ENCODE measurements at regions not wholly inside any gene's neighbourhood (a gene's known extent, or its start where the extent isn't known, plus 50 kb on each side); places are given as distances from the start of the nearest gene placed in this dataset.
"Not testable (repeated sequence)": the region's sequence is repeated elsewhere in the genome, so short reads cannot be mapped to it uniquely, and the experiment has no call there.

DNA sequence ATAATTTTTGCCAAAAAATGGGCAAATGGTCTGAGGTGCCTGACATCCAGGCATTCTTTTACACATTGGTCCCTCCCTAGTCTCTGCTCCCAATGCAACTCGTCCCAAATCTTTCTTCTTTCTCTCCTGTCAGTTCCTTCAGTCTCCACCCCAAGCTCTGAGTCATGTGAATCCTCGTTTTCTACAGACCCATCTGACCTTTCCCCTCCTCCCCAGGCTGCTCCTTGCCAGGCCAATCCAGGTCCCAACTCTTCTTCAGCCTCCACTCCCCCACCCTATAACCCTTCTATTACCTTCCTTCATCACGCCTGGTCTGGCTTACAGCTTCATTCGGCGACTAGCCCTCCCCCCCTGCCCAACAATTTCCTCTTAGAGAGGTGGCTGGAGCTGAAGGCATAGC lies 55.3 kb downstream of the BBS10 start:
- DNase-seq (ENCODE audit: low read depth): not testable (repeated sequence)

DNA sequence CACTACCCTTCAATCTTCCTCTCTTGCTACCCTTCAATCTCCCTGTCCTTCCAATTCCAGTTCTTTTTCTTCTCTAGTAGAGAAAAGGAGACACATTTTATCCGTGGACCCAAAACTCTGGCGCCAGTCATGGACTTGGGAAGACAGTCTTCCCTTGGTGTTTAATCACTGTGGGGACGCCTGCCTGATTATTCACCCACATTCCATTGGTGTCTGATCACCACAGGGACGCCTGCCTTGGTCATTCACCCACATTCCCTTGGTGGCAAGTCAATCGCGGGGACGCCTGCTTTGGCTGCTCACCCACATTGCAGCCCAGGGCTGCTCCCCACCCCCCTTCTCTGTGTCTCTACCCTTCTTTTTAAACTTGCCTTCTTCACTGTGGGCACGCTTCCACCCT lies 55.9 kb downstream of the BBS10 start:
- DNase-seq (ENCODE audit: low read depth): not testable (repeated sequence)

DNA sequence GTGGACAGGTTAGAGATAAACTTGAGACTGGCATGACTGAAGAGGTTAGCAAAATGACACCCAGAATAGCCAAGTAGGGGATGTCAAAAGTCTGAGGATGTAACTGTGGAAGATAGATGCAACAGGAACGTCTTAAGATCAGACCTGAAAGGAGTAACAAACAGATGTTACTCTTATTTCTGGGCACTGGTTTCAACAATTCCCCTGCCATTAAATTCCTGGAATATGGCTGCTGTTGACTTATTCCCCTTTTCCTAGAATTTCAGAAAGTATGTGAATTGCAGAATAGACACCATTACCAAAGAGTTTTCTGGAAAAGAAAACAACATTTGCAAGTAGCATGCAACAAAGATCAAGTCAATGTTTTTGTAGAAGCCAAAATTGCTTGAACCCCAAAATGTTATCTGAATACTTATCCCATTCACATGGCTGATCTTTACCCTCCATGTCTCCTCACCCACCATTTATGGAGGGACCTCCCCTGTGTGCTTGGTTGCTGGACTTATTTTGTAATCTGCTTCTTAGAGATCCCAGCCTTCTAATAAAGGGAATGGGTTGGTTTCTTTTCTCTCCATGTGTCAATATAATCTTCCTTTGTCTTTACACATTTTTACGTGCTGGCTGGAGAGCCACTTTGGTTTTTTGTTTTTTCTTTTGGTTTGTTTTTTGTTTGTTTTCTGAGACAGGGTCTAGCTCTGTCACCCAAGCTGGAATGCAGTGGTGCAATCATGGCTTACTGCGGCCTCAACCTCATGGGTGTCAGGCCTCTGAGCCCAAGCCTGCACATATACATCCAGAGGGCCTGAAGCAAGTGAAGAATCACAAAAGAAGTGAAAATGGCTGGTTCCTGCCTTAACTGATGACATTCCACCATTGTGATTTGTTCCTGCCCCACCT lies 57.0 kb downstream of the BBS10 start:
- DNase-seq (ENCODE audit: low read depth): no peak

DNA sequence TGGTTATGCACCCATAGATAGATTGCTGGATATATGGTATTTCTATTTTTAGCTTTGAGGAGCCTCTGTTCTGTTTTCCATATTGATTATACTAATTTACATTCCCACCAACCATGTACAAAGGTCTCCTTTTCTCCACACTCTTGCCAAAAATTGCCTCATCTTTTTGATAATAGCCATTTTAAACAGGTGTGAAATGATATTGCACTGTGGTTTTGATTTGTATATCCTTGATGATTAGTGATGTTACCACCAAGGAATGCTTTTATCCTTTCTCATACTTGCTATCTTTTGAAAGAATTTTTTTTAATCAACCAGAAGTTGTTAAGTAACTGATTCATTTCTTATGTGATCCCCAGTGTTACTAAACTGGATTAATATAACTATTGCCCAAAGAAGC lies 60.0 kb downstream of the BBS10 start:
- DNase-seq (ENCODE audit: low read depth): no peak

DNA sequence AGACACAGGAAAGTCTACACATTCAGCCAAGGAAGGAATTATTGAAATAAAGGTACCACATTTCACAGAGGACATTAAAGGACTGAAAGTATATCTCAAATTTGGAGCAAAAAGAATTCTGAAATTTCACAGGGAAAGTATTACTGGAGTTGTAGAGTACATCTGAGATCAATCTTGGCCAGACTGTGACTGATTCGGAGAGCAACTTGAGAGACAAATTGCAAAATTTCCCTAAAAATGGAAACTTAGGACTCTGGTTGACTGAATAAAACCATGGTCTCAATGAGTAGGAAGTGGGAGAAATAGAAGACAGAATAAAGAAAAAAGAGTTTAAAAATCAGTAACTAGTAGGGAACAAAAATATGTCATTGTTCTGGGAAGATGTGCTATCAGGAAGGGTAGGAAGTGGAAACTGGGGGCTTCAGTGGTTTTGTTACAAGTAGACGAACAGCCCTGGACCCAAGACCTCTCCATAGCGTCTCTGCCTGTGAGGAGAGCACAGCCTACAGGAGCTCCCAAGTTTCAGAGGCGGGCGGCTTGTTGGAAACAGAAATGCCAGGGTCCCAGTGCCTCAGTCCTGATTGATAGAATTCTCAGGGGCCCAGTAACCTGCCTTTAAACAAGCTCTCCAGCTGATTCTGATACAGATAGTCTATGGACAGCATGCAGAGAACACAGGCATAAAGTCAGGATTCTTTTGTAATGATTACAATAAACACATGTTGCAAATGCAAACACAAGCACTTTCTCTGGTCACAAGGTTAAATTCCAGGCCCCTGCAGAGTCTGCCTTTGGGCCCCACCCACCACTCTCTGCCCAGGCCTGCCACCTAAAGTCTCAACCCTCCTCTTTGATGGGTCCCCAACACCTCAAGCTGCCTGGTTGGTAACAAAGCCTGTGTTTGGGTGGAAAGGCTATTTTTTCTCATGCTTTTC lies 63.1 kb downstream of the BBS10 start:
- no peak for DNase-seq (ENCODE audit: low read depth)

DNA sequence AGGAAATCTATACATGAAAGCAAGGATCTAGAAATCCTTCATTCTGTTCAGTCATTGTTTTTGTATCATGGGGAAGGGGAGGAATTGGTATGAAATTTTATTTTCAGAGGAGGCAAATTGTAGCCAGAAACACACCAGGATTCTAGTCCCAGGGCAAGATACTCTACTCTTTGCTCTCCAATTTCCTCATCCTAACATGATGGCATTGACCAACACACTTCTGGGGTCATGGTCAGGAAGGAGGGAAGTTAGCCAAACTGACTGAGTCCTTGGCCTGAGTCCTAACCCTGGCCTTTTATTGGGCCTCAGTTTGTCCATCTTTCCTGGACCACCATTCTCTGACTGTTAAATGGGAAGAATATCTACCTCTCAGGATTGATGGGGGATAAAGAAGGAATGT lies 65.5 kb downstream of the BBS10 start:
- no peak for DNase-seq (ENCODE audit: low read depth)

DNA sequence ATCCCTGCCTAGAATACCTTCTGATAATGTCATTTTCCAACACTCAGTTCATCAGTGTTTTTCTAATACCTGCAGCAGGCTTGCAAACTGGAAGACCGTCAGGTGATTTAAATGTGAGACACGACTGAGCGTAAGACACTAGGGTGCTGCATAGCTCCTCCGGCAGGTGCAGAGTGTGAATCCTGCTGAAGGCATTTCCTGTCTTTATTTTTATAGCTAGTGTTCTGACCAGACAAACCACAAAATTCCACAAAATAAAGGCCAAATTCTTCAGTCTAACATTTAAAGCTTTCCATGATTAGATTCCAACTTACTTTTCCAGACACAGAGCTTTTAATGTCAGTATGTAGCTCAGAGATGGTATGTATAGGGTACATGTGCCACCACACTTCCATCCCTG lies 70.7 kb downstream of the BBS10 start:
- no peak for DNase-seq (ENCODE audit: low read depth)

DNA sequence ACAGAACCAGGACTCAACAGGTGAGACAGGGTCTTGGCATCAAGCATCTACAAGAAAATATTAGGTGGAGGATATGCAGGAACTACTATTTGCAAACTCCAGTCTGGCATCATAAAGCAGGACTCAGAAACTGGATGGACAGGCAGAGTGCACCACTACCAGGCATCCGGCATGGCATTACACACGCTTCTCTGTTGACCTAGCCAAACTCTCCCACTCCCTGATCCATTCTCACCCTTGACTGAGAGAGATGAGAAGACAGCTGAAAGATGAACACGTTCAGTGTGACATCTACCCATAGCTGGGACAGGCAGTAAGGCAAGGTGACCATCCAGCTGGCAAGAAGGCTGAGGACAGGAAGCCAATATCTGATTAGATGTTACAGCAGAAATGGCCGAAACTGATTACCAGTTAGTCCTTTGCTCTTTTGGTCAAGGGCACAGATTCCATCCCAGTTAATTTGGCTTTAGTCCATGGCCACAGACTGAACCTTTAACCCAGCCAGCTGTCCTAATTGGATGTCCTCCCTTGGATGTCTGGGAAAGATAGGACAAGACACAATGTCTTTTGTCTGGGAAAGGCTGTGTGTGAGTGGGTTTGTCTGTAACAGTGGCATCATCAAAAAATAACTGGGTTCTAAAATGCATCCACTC lies 71.6 kb downstream of the BBS10 start:
- DNase-seq (ENCODE audit: low read depth): no peak

DNA sequence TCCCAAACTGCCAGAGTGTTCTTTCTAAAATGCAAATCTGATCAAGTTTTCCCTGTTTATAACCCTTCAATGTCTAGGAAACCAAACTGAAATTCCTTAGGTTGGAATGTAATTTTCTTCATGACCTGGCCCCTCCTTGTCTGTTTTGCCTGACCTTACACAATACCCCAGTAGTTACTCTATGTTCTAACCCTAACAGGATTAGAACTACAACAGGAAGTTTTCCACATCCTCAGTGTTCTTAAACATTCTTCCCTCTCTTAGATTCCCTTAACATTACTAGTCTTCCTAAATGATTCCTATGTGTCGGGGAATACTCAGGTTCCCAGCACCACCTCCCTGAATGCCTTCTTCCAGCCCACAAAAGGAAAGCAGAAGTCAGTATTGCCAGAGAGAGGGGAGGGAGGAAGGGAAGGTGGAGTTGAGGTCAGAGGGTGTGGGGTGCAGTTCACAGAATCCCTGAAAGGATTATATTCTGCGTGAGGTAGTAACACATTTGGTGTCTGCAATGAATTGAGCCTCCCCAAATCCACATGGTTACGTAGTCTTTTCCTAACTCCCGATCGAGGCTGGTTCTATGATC lies 72.6 kb downstream of the BBS10 start:
- DNase-seq (ENCODE audit: low read depth): no peak

DNA sequence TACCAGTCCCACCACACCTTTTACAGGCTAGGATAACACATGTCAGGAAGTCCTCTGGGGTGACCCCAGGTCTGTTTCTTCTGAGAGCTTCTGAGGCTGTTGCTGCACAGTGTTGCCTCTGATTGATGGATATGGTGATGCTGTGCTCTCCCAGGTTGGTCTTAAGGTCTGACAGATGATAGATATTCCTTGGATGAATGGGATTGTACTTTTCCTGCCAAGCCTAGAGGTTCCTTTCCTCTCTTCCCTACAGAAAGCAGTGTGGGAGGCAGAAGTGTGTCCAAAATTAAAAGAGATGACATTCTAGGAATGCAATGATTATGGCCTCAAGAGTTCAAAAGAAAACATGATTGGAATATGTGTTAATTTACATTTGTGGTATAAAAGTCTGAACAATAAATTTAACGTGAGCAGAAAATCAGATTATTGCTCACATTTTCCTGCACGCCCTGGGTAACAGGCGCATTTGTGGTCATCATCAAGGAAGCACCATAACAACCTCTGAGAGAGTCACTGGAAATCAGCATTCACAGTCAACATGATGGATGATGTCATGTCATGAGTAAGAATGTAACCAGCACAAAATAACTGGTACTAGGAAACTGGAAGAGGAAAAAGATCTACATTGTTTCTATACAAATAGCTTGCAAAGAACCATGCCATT lies 73.7 kb downstream of the BBS10 start:
- no peak for DNase-seq (ENCODE audit: low read depth)

DNA sequence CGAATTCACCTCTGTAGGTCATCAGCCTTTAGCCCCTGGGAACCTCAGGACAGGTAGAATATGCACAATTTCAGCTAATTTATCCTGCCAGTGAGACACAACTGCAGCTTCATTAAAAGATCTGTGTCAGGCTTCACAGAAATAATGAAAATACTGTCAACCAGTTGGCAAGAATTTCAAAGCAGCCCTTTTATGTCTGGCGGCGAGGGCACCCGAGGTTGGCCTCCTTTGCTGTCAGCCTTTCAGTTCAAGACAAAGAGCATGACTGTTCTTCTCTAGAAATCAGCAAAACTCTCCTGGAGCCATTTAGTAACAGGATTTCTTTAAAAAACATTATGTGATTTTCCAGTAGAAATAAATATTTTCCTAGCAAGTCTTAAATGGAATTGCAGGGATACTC lies 75.9 kb downstream of the BBS10 start:
- DNase-seq (ENCODE audit: low read depth): no peak

- DNase-seq (ENCODE audit: low read depth): no peak
Measured at GRCh38 chr12:76270657-76271358, 77.4 kb downstream of the BBS10 start.

DNA sequence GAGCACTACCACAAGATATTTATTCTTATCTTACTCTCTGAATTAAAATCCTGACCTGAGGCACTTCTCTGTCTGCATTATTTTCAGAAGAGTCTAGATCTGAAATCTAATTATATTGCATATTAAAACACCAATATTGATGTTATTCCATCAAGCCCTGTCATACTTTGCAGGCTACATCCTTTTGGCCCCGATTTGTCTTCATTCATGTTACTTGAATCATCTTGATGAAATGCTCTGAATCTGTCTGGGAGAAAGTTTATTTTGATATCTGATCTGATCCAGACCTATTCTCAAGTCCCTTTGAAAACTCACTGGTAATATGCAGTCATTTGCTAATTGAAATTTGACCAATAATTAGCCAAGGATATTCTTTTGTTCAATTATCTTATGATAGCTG lies 79.9 kb downstream of the BBS10 start:
- DNase-seq (ENCODE audit: low read depth): no peak

DNA sequence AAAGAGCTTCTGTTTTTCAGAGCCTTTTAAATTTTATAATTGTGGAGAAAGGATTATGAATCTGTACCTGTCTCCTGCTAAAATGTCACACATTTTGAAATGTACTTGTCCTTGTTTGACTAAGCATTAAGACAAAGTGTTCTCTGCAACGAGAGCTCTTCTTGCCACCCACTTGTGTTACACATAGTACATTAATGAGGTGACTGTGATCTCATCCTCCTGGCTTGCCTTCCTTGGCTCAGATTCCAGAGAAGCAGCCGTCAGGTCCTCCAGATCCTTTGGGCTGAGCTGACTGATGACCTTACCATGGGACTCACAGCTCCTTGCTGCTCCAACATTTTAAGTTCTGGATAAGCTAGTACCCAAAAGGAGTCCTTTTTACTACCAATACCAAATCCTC lies 81.4 kb downstream of the BBS10 start:
- no peak for DNase-seq (ENCODE audit: low read depth)

- no peak for DNase-seq (ENCODE audit: low read depth)
Measured at GRCh38 chr12:76265424-76266180, 82.6 kb downstream of the BBS10 start.

DNA sequence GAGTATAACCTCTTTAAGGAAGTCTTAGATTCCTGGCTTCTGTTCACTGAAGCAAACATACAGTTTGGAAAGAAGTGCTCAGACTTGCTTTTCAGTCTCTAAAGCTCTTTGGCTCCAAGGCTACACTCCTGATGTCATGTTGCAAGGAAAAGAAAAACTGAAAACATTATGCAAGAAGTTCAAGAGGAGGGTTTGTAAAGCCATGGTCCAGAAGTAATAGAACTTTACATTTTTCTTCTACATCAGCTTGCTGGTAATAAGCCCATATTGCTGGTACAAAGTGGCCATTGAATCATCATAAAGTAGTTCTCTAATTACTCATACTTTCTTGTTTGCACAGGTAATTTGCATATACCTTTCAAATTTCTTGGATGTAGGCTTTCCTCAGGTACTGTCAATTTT lies 83.6 kb downstream of the BBS10 start:
- no peak for DNase-seq (ENCODE audit: low read depth)

GRCh38 chr12:76263696-76264095 lies 84.5 kb downstream of the BBS10 start:
- DNase-seq (ENCODE audit: low read depth): no peak

DNA sequence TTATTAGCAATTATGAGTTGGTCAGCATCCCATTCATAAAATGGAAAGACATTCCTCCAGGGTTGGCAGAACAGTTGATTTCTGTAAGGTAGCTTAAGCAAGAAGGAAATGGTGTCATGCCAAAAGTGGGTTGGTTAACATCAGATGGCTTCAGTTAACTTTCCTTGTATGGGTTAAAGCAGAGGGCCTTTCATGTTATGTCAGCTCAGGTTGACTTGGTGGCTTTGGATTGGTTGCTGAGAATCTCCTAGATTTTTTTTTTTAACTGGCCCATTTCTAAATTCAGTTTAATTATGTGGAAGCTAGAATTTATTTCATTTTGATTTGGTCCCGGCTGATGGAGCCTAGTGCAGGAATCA lies 87.8 kb downstream of the BBS10 start:
- no peak for DNase-seq (ENCODE audit: low read depth)

DNA sequence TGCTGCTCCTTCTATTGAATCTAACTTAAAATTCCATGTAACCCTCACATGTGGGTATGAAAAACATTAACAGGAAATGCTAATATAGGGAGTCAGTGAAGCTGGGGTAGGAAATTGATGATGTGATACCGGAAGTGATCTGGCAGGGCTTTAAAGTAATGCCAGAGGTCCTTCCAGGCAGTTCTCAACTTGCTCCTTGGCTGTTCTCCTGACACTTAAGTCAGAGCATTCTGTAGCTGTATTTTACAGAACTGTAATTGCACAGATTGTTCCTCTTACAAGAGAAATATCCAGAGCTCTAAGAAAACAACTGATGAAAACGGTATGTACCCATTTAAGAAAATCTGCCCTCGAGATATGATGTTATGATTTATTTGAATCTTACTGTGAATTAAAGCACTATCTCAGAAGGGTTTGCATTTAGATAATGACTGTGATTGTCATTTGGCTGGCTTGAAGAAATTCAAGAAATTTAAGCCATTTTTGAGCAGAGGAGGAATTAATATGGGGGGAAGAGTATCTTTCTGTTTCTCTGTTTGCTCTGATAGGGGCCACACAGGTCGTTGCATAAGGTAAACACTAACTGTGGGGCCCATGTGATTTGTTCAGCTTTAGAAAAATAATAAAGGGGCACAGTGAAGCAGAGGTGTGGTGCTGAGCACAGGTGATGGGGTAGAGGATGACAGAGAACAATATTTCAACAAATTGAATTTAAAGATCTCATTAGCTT lies 88.4 kb downstream of the BBS10 start:
- DNase-seq (ENCODE audit: low read depth): no peak

DNA sequence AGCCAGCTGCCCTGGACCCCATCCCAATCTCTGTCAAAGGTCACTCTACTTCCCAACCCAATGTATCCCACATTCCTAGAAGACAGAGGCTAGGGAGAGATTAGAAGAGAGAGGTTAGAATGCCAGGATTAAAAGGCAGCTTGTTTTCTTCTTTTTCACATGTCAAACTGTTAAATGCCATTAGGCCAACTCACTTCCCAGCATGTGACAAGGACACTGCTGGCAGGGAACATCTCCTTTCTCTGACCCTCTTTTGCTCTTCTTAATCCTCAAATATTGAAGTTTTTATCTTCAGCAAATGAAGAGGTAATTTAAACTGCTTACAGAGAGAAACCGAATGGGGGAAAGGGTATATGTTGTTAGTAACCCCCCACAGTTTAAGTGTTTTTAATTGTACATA lies 89.1 kb downstream of the BBS10 start:
- DNase-seq (ENCODE audit: low read depth): no peak
